K562 (cell line): ENCODE measurements at regions not wholly inside any gene's neighbourhood (a gene's known extent, or its start where the extent isn't known, plus 50 kb on each side); places are given as distances from the start of the nearest gene placed in this dataset.

Experiments used
- ATAC-seq: fragments of 200-7000 bp; cut with Tn5 transposase; 3 replicates; pipeline ENCODE4 v1.9.1; 2020; ENCODE audit warnings: moderate library complexity
- BruUV-seq: library from RNA; stranded (reverse); fragments of 400-500 nt; replicated peaks from 2 replicates; lab custom pipeline; 2021; lab: Mats Ljungman, UMichigan
- CTCF ChIA-PET: fragments of 300-600 bp; formaldehyde crosslinking; extraction: SDS; loops from one replicate; lab custom pipeline; 2021; ENCODE audit warnings: low intra/inter-chr PET ratio; lab: Yijun Ruan, JAX
- POLR2A ChIA-PET: fragments of 300-600, 350-650 bp; sonication (Branson Sonifier 250); formaldehyde crosslinking; extraction: SDS; loops from one replicate; lab custom pipeline; 2021; ENCODE audit warnings: antibody characterized with exemption, inconsistent platforms; lab: Yijun Ruan, JAX
- DNase-seq, 4 experiments: peaks; one replicate each; pipeline versions ENCODE4 v3.0.0 to v3.0.0-alpha.2; 2011 to 2018; ENCODE audit warnings: low spot score in 3 of 4, mixed read lengths in 3 of 4; ENCODE audit errors: extremely low read depth in 1 of 4
- FAIRE-seq: peaks from 2 replicates; lab custom pipeline; 2011; peaks lifted over from hg19 to GRCh38; lab: Jason Lieb, UNC
- H2AFZ ChIP-seq: 2 replicates; pipeline ENCODE4 v1.6.0; 2011; ENCODE audit warnings: low read depth, low read length, control low read depth, inconsistent platforms
- H3K27ac ChIP-seq: fragments of 200-600 bp; 3 replicates; pipeline ENCODE4 v1.8.0; 2011; ENCODE audit warnings: low read depth, mild to moderate bottlenecking, control low read depth, inconsistent platforms, low read length, moderate library complexity, mixed read lengths; ENCODE audit errors: extremely low read depth
- H3K27me3 ChIP-seq, 2 experiments: fragments of 300-600 bp in 1 of 2; 2 replicates in 1 of 2; 3 replicates in 1 of 2; pipeline versions ENCODE4 v1.6.0 to v1.8.0; 2011; ENCODE audit warnings: inconsistent platforms in 2 of 2, low read length in 2 of 2, mild to moderate bottlenecking in 1 of 2, mixed read lengths in 1 of 2, moderate library complexity in 1 of 2; ENCODE audit not compliant: control insufficient read depth in 2 of 2, insufficient read depth in 2 of 2
- H3K36me3 ChIP-seq: fragments of 300-600 bp; 3 replicates; pipeline ENCODE4 v1.8.0; 2011; ENCODE audit warnings: mild to moderate bottlenecking, low read length, inconsistent platforms; ENCODE audit not compliant: control insufficient read depth, insufficient read depth
- H3K4me1 ChIP-seq, 2 experiments: fragments of 200-600 bp in 1 of 2; replicated peaks in 1 of 2; 2 replicates in 1 of 2; 3 replicates in 1 of 2; pipeline versions ENCODE4 v1.5.1 to v1.8.0; 2011; ENCODE audit warnings: inconsistent platforms in 2 of 2, low read length in 2 of 2, mild to moderate bottlenecking in 1 of 2, mixed read lengths in 1 of 2, moderate library complexity in 1 of 2; ENCODE audit not compliant: control insufficient read depth in 2 of 2, insufficient read depth in 2 of 2
- H3K4me2 ChIP-seq: 2 replicates; pipeline ENCODE4 v1.6.1; 2011; ENCODE audit warnings: low read length, control low read depth, inconsistent platforms, mixed read lengths; ENCODE audit not compliant: insufficient read depth
- H3K4me3 ChIP-seq: fragments of 200-600 bp; sonication (generic), shearing (Covaris generic); 2 replicates; pipeline ENCODE4 v1.5.1; 2016; ENCODE audit warnings: control low read depth, inconsistent platforms
- H3K79me2 ChIP-seq: fragments of 200-600 bp; 3 replicates; pipeline ENCODE4 v1.8.0; 2011; ENCODE audit warnings: low read length, inconsistent platforms; ENCODE audit not compliant: control insufficient read depth, insufficient read depth
- H3K9ac ChIP-seq, 2 experiments: 2 replicates each; pipeline versions ENCODE4 v1.6.0 to v1.6.1; 2011; ENCODE audit warnings: low read depth in 2 of 2, low read length in 2 of 2, control low read depth in 1 of 2, inconsistent platforms in 1 of 2, mild to moderate bottlenecking in 1 of 2, mixed read lengths in 1 of 2; ENCODE audit not compliant: insufficient read depth in 1 of 2
- H3K9me1 ChIP-seq: one replicate; pipeline ENCODE4 v1.6.0; 2011; ENCODE audit warnings: inconsistent platforms, mild to moderate bottlenecking, low read length, moderate library complexity; ENCODE audit not compliant: control insufficient read depth, insufficient read depth
- H3K9me3 ChIP-seq: replicated peaks from 2 replicates; pipeline ENCODE4 v1.5.1; 2011; ENCODE audit warnings: low read depth, low read length, inconsistent platforms; ENCODE audit not compliant: control insufficient read depth, insufficient read depth
- H4K20me1 ChIP-seq: replicated peaks from 2 replicates; pipeline ENCODE4 v1.6.1; 2011; ENCODE audit warnings: low read length, inconsistent platforms, mixed read lengths; ENCODE audit not compliant: control insufficient read depth, insufficient read depth
- CBX5 ChIP-seq: IDR thresholded peaks from 2 replicates; pipeline ENCODE4 v1.6.1; 2014; ENCODE audit warnings: low read depth, borderline replicate concordance
- CREB1 ChIP-seq, 2 experiments: sonication (generic) in 1 of 2; formaldehyde crosslinking in 1 of 2; IDR thresholded peaks; 2 replicates each; pipeline versions ENCODE4 v1.6.1 to v1.8.0; 2012 to 2022; ENCODE audit warnings: inconsistent platforms in 1 of 2, mild to moderate bottlenecking in 1 of 2, missing genetic modification reagents in 1 of 2, moderate library complexity in 1 of 2
- DNMT1 ChIP-seq: fragments of 450-650 bp; IDR thresholded peaks from 2 replicates; pipeline ENCODE4 v1.6.1; 2016; ENCODE audit warnings: antibody characterized with exemption, mild to moderate bottlenecking
- EP300 ChIP-seq: IDR thresholded peaks from 2 replicates; pipeline ENCODE4 v1.6.1; 2012; ENCODE audit warnings: low read length, improper control_type of control experiment
- HNRNPH1 ChIP-seq: fragments of 200-400 bp; formaldehyde crosslinking; optimal IDR thresholded peaks from 2 replicates; pipeline ENCODE3; 2017; ENCODE audit warnings: low read depth, mild to moderate bottlenecking, low read length, moderate library complexity
- MTF1 ChIP-seq: fragments of 250-450 bp; sonication (Bioruptor Pico); IDR thresholded peaks from 2 replicates; pipeline ENCODE4 v1.9.0; 2021; ENCODE audit warnings: moderate library complexity, mild to moderate bottlenecking, inconsistent platforms, borderline replicate concordance
- PML ChIP-seq: IDR thresholded peaks from 2 replicates; pipeline ENCODE4 v1.6.1; 2012; ENCODE audit warnings: low read length, inconsistent platforms
- PTTG1 ChIP-seq: fragments of 450-650 bp; IDR thresholded peaks from 2 replicates; pipeline ENCODE4 v1.6.1; 2016; ENCODE audit warnings: low read depth, mild to moderate bottlenecking, missing genetic modification characterization, missing compliant biosample characterization
- RREB1 ChIP-seq: fragments of 250-450 bp; sonication (Bioruptor Pico); IDR thresholded peaks from 2 replicates; pipeline ENCODE4 v1.4.0; 2020
- ZNF263 ChIP-seq: sonication (generic); formaldehyde crosslinking; IDR thresholded peaks from 2 replicates; pipeline ENCODE4 v1.8.0; 2022; ENCODE audit warnings: mild to moderate bottlenecking, missing genetic modification reagents, borderline replicate concordance
- WGBS: fragments of 100-300 bp; shearing (Covaris generic); methylation state at CpG from one replicate; pipeline ENCODE4 v1.1.6; 2016; ENCODE audit warnings: low coverage, mixed read lengths; ENCODE audit not compliant: insufficient coverage; ENCODE audit errors: missing lambda C conversion rate; 5-methylcytosine and 5-hydroxymethylcytosine counted together
- in situ Hi-C: fragments of 300-500 bp; cut with MboI; formaldehyde crosslinking; loops from 4 replicates; pipeline ENCODE4 v1.15.0; 2018; ENCODE audit warnings: inconsistent platforms, mixed read lengths
- intact Hi-C: fragments of 100-400 bp; cut with micrococcal nuclease; formaldehyde crosslinking; loops from 2 replicates; pipeline ENCODE4 v1.14.2; 2022

GRCh38 chr19:46963093-46963734, 56.4 kb upstream of the NPAS1 start:
- ATAC-seq (no peak), FAIRE-seq (no peak), DNase-seq (no peak)
- H3K4me3 ChIP-seq, result no peak overlapping the region
- H3K4me1 ChIP-seq, result peaks cover 3 to 7% of the 10 kb centered on the region in 2 experiments
- H3K9me3 ChIP-seq, result no peaks in the 10 kb centered on the region
- no TSS peak for BruUV-seq
- WGBS, result 75% methylated on average over 6 of the region's 7 CpGs
- intact Hi-C loops, result no loop called here
- TF ChIP-seq MTF1 (CRISPR knock-in tag), result no peak
- no peak for TF ChIP-seq DNMT1
- no peak for TF ChIP-seq EP300
- no peak for TF ChIP-seq HNRNPH1
- TF ChIP-seq ZNF263, result no peak
- no peak for TF ChIP-seq PML
- TF ChIP-seq CREB1 (IDR thresholded peaks at IDR 0.05), result no peak
- no peak for TF ChIP-seq CREB1 (CRISPR knock-in tag; IDR thresholded peaks at IDR 0.05)
- no peak for TF ChIP-seq PTTG1
- TF ChIP-seq CBX5, result no peak
- TF ChIP-seq RREB1 (CRISPR knock-in tag), result no peak
- POLR2A ChIA-PET, result interaction anchor here (0.8 kb wide), 1 partner anchor 14 kb away, joined by 4 read pairs; no protein-coding TSS in a partner anchor
- no peaks in the 10 kb centered on the region for H4K20me1 ChIP-seq
- no peaks in the 10 kb centered on the region for H3K27me3 ChIP-seq
- H3K4me2 ChIP-seq, result no peak overlapping the region
- no peak overlapping the region for H3K9ac ChIP-seq
- H2AFZ ChIP-seq, result no peak overlapping the region
- CTCF ChIA-PET, result no interaction called here
- peaks cover 6% of the 10 kb centered on the region; the same call in 2 of the 3 replicates for H3K36me3 ChIP-seq
- no peak overlapping the region for H3K27ac ChIP-seq
- peaks cover 13% of the 10 kb centered on the region; the same call in 2 of the 3 replicates for H3K79me2 ChIP-seq
- in situ Hi-C loops, result no loop called here
- no peaks in the 10 kb centered on the region for H3K9me1 ChIP-seq
